GM20000 (cell line): ENCODE measurements at regions not wholly inside any gene's neighbourhood (a gene's known extent, or its start where the extent isn't known, plus 50 kb on each side); places are given as distances from the start of the nearest gene placed in this dataset.
A peak's percentile ranks its signal among the peaks of the same experiment; 100 is the strongest.

Experiments used
- DNase-seq: peaks from one replicate; pipeline ENCODE4 v3.0.0; 2012; ENCODE audit warnings: low spot score
- CTCF ChIP-seq: IDR thresholded peaks from 2 replicates; pipeline ENCODE4 v1.5.1; 2012; ENCODE audit warnings: mild to moderate bottlenecking, control low read depth; ENCODE audit errors: extremely low read depth, missing control alignments

- TF ChIP-seq CTCF, result no peak
- no peak for DNase-seq
These were observed 149.7 kb downstream of the CAAP1 start for GRCh38 chr9:26742828-26743476.

- no peak for TF ChIP-seq CTCF
- DNase-seq, result no peak
These were observed 157.4 kb downstream of the CAAP1 start for GRCh38 chr9:26735160-26735559.

GRCh38 chr9:26729187-26729586, 163.4 kb downstream of the CAAP1 start:
- no peak for DNase-seq
- no peak for TF ChIP-seq CTCF

GRCh38 chr9:26727471-26727870, 165.1 kb downstream of the CAAP1 start:
- TF ChIP-seq CTCF, result no peak
- no peak for DNase-seq

GRCh38 chr9:26725573-26725972, 167.0 kb downstream of the CAAP1 start:
- no peak for DNase-seq

GRCh38 chr9:26723486-26723885, 169.1 kb downstream of the CAAP1 start:
- peak; percentile 29 for DNase-seq
- peak; percentile 39 for TF ChIP-seq CTCF

More at GRCh38 chr9:26725573-26725972, 167.0 kb downstream of the CAAP1 start:
- no peak for TF ChIP-seq CTCF

- TF ChIP-seq CTCF, result no peak
- DNase-seq, result no peak
These were observed 169.8 kb downstream of the CAAP1 start for GRCh38 chr9:26722755-26723154.
